Vagina (tissue), 2 donors: ENCODE measurements at regions not wholly inside any gene's neighbourhood (a gene's known extent, or its start where the extent isn't known, plus 50 kb on each side); places are given as distances from the start of the nearest gene placed in this dataset.

ENCODE experiments used
- CTCF ChIP-seq, 3 experiments: fragments of 450-650 bp in 2 of 3; fragments of 200-600 bp in 1 of 3; sonication (generic) in 1 of 3; IDR thresholded peaks; one replicate each; pipeline ENCODE4 v1.5.1; 2017 to 2019; ENCODE audit warnings: antibody characterized with exemption in 3 of 3, mild to moderate bottlenecking in 2 of 3, moderate library complexity in 2 of 3
- POLR2A ChIP-seq, 2 donors: fragments of 450-650 bp; IDR thresholded peaks; one replicate each; pipeline ENCODE4 v1.6.1; 2017; ENCODE audit warnings: antibody characterized with exemption in 2 of 2, mild to moderate bottlenecking in 2 of 2, moderate library complexity in 2 of 2

- TF ChIP-seq CTCF (IDR thresholded peaks at IDR 0.05) (no peak), POLR2A (IDR thresholded peaks at IDR 0.05) (no peak)
These were observed 560.5 kb upstream of the ARPP21 start for GRCh38 chr3:35078780-35079179.
